ENCODE measurements at regions not wholly inside any gene's neighbourhood (a gene's known extent, or its start where the extent isn't known, plus 50 kb on each side); places are given as distances from the start of the nearest gene placed in this dataset.
A peak's percentile ranks its signal among the peaks of the same experiment; 100 is the strongest.

GRCh38 chrY:7557675-7558074 is 646.1 kb upstream of the AMELY start:
- TF ChIP-seq CTCF (IDR thresholded peaks at IDR 0.05; ENCODE audit: low read length) (peak; percentile 53), EZH2 (IDR thresholded peaks at IDR 0.05; ENCODE audit: borderline replicate concordance, low read length) (no peak)
